ENCODE measurements at regions not wholly inside any gene's neighbourhood (a gene's known extent, or its start where the extent isn't known, plus 50 kb on each side); places are given as distances from the start of the nearest gene placed in this dataset.

DNA sequence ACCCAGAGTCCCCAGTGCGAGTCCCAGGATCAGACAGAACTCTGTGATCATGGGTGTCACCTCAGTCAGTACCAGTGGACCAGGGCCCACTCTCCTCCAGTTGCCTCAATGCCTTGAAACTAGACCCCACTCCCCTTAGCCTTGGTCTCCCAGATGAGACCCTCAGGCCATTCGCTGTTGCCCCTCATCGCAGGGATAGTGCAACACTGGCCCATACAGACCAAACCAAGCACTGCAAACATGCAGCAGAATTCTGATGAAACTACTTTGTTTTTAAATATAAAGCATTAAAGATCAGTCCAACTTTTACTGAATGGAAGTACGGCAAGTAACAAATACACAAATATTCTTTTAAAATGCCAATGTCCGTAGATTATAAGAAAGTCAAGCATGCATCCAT lies 101.2 kb upstream of the NT5E start:
- Histone ChIP-seq H3K27me3 (ENCODE audit: insufficient read depth, low read length) (no peaks in the 10 kb centered on the region), H3K9me3 (ENCODE audit: low read length) (no peaks in the 10 kb centered on the region), H3F3A (ENCODE audit: insufficient read depth, low read length) (no peaks in the 10 kb centered on the region), H3K4me3 (ENCODE audit: low read depth, low read length, poor library complexity, severe bottlenecking) (no peak overlapping the region), H2AFZ (ENCODE audit: low read length) (no peak overlapping the region), H3K36me3 (ENCODE audit: insufficient read depth, low read length) (no peaks in the 10 kb centered on the region), H3K4me2 (ENCODE audit: low read length) (no peak overlapping the region), H3K9ac (ENCODE audit: low read length) (no peak overlapping the region), H3K4me1 (ENCODE audit: insufficient read depth, low read length, severe bottlenecking) (no peaks in the 10 kb centered on the region), H3K27ac (ENCODE audit: low read depth, low read length, poor library complexity, severe bottlenecking) (no peak overlapping the region), H3K9me2 (ENCODE audit: low read depth, low read length) (no peaks in the 10 kb centered on the region), H4K20me1 (ENCODE audit: insufficient read depth, low read length) (no peaks in the 10 kb centered on the region), H3K79me2 (ENCODE audit: insufficient read depth, low read length) (no peaks in the 10 kb centered on the region)
- TF ChIP-seq, protein P1, sequence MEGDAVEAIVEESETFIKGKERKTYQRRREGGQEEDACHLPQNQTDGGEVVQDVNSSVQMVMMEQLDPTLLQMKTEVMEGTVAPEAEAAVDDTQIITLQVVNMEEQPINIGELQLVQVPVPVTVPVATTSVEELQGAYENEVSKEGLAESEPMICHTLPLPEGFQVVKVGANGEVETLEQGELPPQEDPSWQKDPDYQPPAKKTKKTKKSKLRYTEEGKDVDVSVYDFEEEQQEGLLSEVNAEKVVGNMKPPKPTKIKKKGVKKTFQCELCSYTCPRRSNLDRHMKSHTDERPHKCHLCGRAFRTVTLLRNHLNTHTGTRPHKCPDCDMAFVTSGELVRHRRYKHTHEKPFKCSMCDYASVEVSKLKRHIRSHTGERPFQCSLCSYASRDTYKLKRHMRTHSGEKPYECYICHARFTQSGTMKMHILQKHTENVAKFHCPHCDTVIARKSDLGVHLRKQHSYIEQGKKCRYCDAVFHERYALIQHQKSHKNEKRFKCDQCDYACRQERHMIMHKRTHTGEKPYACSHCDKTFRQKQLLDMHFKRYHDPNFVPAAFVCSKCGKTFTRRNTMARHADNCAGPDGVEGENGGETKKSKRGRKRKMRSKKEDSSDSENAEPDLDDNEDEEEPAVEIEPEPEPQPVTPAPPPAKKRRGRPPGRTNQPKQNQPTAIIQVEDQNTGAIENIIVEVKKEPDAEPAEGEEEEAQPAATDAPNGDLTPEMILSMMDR (IDR thresholded peaks at IDR 0.05; ENCODE audit: low read length), result no peak; the same call in 1 of the 2 replicates
- TF ChIP-seq EZH2 (IDR thresholded peaks at IDR 0.05; ENCODE audit: borderline replicate concordance, low read length), result no peak

DNA sequence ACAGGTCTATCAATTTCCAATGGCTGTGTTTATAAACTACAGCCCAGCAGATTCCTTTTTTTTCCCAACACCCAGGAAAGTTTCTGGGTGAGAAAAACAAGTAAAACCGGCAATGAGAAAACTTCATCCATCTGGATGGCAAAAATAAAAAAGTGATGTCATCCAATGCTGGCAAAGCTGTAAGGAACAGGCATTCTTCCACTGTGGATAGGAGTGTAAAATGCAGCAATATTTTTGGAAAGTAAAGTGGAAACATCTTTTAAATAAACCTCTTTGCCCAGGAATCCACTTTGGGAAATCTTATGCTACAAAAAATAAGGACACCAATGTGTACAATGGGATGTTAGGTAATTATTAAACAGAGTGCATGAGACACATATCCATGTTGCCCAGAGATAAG lies 102.1 kb upstream of the NT5E start:
- Histone ChIP-seq H3F3A (ENCODE audit: insufficient read depth, low read length) (no peaks in the 10 kb centered on the region), H3K9me3 (ENCODE audit: low read length) (no peaks in the 10 kb centered on the region), H3K27me3 (ENCODE audit: insufficient read depth, low read length) (no peaks in the 10 kb centered on the region), H3K79me2 (ENCODE audit: insufficient read depth, low read length) (no peaks in the 10 kb centered on the region), H4K20me1 (ENCODE audit: insufficient read depth, low read length) (no peaks in the 10 kb centered on the region), H3K4me3 (ENCODE audit: low read depth, low read length, poor library complexity, severe bottlenecking) (no peak overlapping the region), H3K4me2 (ENCODE audit: low read length) (no peak overlapping the region), H2AFZ (ENCODE audit: low read length) (no peak overlapping the region), H3K36me3 (ENCODE audit: insufficient read depth, low read length) (no peaks in the 10 kb centered on the region), H3K27ac (ENCODE audit: low read depth, low read length, poor library complexity, severe bottlenecking) (no peak overlapping the region), H3K9ac (ENCODE audit: low read length) (no peak overlapping the region), H3K4me1 (ENCODE audit: insufficient read depth, low read length, severe bottlenecking) (no peaks in the 10 kb centered on the region), H3K9me2 (ENCODE audit: low read depth, low read length) (no peaks in the 10 kb centered on the region)
- TF ChIP-seq EZH2 (IDR thresholded peaks at IDR 0.05; ENCODE audit: borderline replicate concordance, low read length), result no peak
- TF ChIP-seq, protein P1 (IDR thresholded peaks at IDR 0.05; ENCODE audit: low read length), result no peak

DNA sequence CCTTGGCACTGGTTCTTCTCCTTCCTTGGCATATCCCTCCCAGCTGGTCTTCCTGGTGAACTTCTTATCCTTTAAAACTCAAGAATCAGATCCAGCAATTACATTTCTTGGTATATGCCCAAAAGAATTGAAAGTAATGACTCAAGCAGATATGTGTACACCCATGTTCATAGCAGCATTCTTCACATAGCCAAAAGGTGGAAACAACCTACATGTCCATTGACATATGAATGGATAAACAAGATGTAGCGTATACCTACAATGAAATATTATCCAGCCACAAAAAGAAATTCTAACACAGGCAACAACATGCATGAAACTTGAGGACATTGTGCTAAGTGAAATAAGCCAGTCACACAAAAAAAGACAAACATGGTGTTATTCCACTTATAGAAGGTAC lies 103.7 kb upstream of the NT5E start:
- H3K4me2 ChIP-seq (ENCODE audit: low read length), result no peak overlapping the region

More for the DNA sequence above, 103.7 kb upstream of the NT5E start:
- Histone ChIP-seq H3K27me3 (ENCODE audit: insufficient read depth, low read length) (no peaks in the 10 kb centered on the region), H2AFZ (ENCODE audit: low read length) (no peak overlapping the region), H3K4me1 (ENCODE audit: insufficient read depth, low read length, severe bottlenecking) (no peaks in the 10 kb centered on the region), H3K27ac (ENCODE audit: low read depth, low read length, poor library complexity, severe bottlenecking) (no peak overlapping the region), H3K9me3 (ENCODE audit: low read length) (no peaks in the 10 kb centered on the region), H3K4me3 (ENCODE audit: low read depth, low read length, poor library complexity, severe bottlenecking) (no peak overlapping the region), H3F3A (ENCODE audit: insufficient read depth, low read length) (no peaks in the 10 kb centered on the region), H3K9me2 (ENCODE audit: low read depth, low read length) (no peaks in the 10 kb centered on the region), H3K79me2 (ENCODE audit: insufficient read depth, low read length) (no peaks in the 10 kb centered on the region), H3K36me3 (ENCODE audit: insufficient read depth, low read length) (no peaks in the 10 kb centered on the region), H4K20me1 (ENCODE audit: insufficient read depth, low read length) (no peaks in the 10 kb centered on the region), H3K9ac (ENCODE audit: low read length) (no peak overlapping the region)
- no peak for TF ChIP-seq EZH2 (IDR thresholded peaks at IDR 0.05; ENCODE audit: borderline replicate concordance, low read length)
- TF ChIP-seq, protein P1 (IDR thresholded peaks at IDR 0.05; ENCODE audit: low read length), result no peak
